Mucosa of rectum (tissue), 2 donors: ENCODE measurements at regions not wholly inside any gene's neighbourhood (a gene's known extent, or its start where the extent isn't known, plus 50 kb on each side); places are given as distances from the start of the nearest gene placed in this dataset.

Source experiments
- H3K27ac ChIP-seq, 2 donors: one replicate each; pipeline ENCODE4 v1.7.0; 2013; ENCODE audit warnings: inconsistent platforms in 2 of 2, low read depth in 2 of 2, low read length in 2 of 2
- H3K27me3 ChIP-seq, 2 donors: one replicate each; pipeline ENCODE4 v1.7.0; 2013; ENCODE audit warnings: low read length in 2 of 2; ENCODE audit not compliant: control insufficient read depth in 2 of 2, insufficient read depth in 2 of 2
- H3K36me3 ChIP-seq, 2 donors: one replicate each; pipeline ENCODE4 v1.7.0; 2013; ENCODE audit warnings: low read length in 2 of 2; ENCODE audit not compliant: control insufficient read depth in 2 of 2, insufficient read depth in 2 of 2
- H3K4me1 ChIP-seq, 2 donors: one replicate each; pipeline ENCODE4 v1.7.0; 2013; ENCODE audit warnings: low read length in 2 of 2, mild to moderate bottlenecking in 1 of 2; ENCODE audit not compliant: control insufficient read depth in 2 of 2, insufficient read depth in 2 of 2
- H3K4me3 ChIP-seq, 2 donors: one replicate each; pipeline ENCODE4 v1.7.0; 2013; ENCODE audit warnings: low read length in 2 of 2
- H3K9ac ChIP-seq, 2 donors: one replicate each; pipeline ENCODE4 v1.7.0; 2013; ENCODE audit warnings: low read length in 2 of 2, low read depth in 1 of 2, mild to moderate bottlenecking in 1 of 2
- H3K9me3 ChIP-seq, 2 donors: one replicate each; pipeline ENCODE4 v1.7.0; 2013; ENCODE audit warnings: low read length in 2 of 2; ENCODE audit not compliant: control insufficient read depth in 2 of 2
- donor health status: healthy.
- donor health status: Normal muscosa, but diverticular disease.

DNA sequence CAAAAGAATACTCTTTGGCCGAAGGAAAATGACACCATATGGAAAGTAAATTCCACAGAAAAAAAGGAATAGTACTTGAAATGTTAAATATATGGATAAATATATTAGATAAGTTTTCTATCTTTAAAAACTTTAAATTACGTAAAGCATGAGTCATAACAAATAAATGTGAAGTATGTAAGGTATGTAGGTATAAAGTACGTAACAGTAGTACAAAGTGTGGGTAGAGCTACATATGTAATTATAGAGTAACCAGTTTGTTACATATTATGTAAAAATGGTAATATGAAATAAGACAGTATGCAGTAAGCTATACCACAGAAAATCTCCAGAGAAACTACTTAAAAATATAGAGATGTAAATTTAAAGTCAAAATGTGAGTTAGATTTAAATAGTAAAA, 582.3 kb upstream of the CHORDC1 start:
- Histone ChIP-seq H3K9ac (no peak overlapping the region), H3K27me3 (no peaks in the 10 kb centered on the region), H3K27ac (no peak overlapping the region), H3K4me1 (no peaks in the 10 kb centered on the region), H3K4me3 (no peak overlapping the region), H3K36me3 (no peaks in the 10 kb centered on the region), H3K9me3 (no peaks in the 10 kb centered on the region)

DNA sequence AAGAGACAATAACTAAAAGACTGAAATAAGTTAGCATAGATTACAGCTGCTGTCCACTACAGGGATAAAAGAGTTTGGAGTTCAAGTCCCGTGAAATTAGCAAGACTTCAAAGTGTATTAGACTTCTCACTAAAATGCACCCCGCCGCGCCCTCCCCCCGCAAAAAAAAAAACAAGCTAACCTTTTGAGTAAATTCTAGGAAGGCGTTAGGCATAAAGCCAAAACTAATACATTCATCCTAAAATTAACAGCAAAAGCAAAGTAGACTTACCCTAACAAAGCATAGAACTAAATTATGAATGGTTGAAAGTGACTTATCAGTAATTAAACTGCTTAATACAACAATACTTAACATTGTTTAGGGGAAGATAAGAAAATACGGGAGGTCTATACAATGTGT, 581.0 kb upstream of the CHORDC1 start:
- no peaks in the 10 kb centered on the region for H3K27me3 ChIP-seq
- H3K36me3 ChIP-seq, result no peaks in the 10 kb centered on the region
- no peaks in the 10 kb centered on the region for H3K9me3 ChIP-seq
- H3K9ac ChIP-seq, result no peak overlapping the region
- no peak overlapping the region for H3K4me3 ChIP-seq
- no peaks in the 10 kb centered on the region for H3K4me1 ChIP-seq
- H3K27ac ChIP-seq, result no peak overlapping the region

DNA sequence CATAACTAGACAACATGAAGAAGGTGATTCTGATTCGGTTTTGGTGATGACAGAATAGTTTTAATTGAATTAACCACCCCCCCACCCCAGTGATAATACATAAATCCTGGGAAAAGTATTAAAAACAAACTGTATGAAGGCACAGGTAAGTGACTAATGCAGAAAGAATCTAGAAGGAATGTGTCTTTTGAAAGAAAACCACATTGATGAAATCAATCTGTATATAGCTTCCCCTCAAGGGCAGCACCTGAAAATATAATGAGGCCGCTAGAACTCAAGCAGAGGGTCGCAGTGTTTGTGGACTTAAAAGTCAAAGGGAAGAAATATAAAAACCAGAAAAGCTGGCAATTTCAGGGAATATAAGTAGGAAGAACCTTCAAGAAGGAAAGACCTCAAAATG, 580.5 kb upstream of the CHORDC1 start:
- Histone ChIP-seq H3K4me1 (no peaks in the 10 kb centered on the region), H3K36me3 (no peaks in the 10 kb centered on the region), H3K9ac (no peak overlapping the region), H3K9me3 (no peaks in the 10 kb centered on the region), H3K4me3 (no peak overlapping the region), H3K27ac (no peak overlapping the region), H3K27me3 (no peaks in the 10 kb centered on the region)

DNA sequence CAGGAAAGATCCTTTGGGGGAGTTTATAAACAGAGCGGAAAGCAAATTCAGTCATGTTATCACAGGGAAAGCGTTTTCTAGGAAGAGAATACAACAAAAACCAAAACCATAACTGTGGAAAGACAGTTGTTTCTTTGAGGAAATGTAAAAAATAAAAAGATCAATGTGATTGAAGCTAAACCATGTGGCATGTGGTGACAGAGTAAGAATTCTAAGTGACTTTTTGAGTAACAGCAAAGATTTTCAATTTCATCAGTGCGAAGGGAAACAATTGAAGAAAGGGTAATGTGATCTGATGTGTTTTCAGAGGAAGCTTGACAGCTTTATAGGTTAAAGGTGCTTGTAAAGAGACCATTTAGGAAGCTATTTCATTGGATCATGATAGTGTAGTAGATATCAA, 575.9 kb upstream of the CHORDC1 start:
- no peak overlapping the region for H3K27ac ChIP-seq
- H3K9me3 ChIP-seq, result no peaks in the 10 kb centered on the region
- no peaks in the 10 kb centered on the region for H3K4me1 ChIP-seq
- no peaks in the 10 kb centered on the region for H3K27me3 ChIP-seq
- H3K36me3 ChIP-seq, result no peaks in the 10 kb centered on the region
- H3K4me3 ChIP-seq, result no peak overlapping the region
- H3K9ac ChIP-seq, result no peak overlapping the region

DNA sequence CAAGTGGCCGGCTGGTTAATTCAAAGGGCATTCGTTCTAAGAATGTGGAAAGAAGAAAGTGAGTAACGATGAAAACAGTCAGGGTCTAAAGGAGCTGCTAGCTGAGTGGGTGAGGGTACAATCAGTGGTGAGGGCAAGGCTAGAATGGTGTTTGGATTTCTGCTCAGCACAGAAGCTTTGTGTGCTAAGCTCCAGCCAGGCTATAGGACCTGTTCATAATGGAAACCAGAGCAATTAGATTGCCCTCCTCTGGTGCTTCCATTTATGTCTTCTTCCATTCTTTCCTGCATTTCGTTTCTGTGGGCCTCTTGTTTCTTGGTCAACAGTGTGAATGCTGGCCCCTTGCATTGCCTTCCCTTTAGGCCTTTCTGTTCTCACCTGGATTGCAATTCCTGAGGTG, 572.9 kb upstream of the CHORDC1 start:
- Histone ChIP-seq H3K36me3 (no peaks in the 10 kb centered on the region), H3K9me3 (no peaks in the 10 kb centered on the region), H3K4me3 (no peak overlapping the region), H3K9ac (no peak overlapping the region), H3K4me1 (no peaks in the 10 kb centered on the region), H3K27me3 (no peaks in the 10 kb centered on the region), H3K27ac (no peak overlapping the region)

DNA sequence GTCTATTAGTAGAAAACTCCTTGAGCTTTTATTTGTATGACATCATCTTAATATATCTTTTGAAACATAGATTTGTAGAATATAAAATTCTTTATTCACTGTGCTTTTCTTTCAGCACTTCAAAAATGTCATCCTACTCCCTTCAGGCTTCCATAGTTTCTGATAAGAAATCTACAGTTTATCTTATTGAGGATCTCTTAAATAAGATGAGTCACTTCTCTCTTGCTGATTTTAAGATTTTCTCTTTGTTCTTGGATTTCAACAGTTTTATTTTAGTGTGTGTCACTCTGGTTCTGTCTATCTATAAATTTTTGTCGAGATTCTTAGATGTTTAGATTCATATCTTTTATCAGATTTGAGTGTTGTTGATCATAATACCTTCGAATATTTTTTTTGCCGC, 566.1 kb upstream of the CHORDC1 start:
- no peaks in the 10 kb centered on the region for H3K27me3 ChIP-seq
- no peaks in the 10 kb centered on the region for H3K4me1 ChIP-seq
- H3K9me3 ChIP-seq, result no peaks in the 10 kb centered on the region
- no peak overlapping the region for H3K4me3 ChIP-seq
- H3K36me3 ChIP-seq, result no peaks in the 10 kb centered on the region
- H3K9ac ChIP-seq, result no peak overlapping the region
- no peak overlapping the region for H3K27ac ChIP-seq

DNA sequence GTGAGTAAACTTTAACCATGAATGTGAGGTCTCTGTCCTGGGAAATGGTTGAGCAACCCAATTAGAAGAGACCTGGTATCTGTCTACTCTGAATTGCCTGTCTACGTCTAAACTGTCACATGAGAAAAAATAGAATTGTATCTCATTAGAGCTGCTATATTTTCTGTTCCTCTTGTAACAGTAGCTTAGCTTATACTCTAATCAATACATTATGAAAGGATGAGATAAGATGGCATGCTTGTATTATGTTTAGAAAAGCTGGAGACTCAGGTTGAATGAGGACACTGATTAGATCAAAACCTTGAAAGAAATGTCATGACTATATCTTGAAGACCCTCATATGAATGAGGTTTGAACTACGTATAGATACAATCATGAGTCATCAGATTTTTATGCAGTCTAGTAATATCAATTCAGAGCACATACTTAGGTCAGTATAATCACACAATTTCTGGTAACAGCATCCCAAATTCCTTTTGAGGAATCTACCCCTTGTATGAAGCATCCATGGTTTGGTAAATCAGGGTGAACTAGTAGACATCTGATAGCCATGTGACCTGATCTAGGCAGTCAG, 561.5 kb upstream of the CHORDC1 start:
- no peak overlapping the region for H3K9ac ChIP-seq
- H3K27ac ChIP-seq, result no peak overlapping the region
- H3K36me3 ChIP-seq, result no peaks in the 10 kb centered on the region
- no peak overlapping the region for H3K4me3 ChIP-seq
- H3K4me1 ChIP-seq, result no peaks in the 10 kb centered on the region
- no peaks in the 10 kb centered on the region for H3K27me3 ChIP-seq
- H3K9me3 ChIP-seq, result no peaks in the 10 kb centered on the region

DNA sequence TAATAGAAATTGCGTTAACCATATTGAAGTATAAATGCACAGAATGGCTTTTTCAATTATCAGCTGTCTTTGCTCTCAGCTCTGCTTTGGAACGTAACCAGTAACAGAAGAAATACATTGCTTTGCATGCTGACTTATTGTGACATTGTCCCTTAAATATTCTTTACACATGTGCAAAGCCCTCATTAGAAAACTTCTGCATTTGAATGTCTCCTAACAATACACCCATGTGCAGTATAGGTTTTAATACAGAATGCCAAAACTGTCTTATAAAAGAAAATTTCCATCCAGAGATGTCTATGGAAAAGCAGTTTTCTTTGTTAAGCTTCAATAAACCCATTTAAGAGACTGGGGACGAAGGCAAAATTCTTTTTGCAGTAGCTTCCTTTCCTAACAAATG, 560.3 kb upstream of the CHORDC1 start:
- Histone ChIP-seq H3K36me3 (no peaks in the 10 kb centered on the region), H3K4me1 (no peaks in the 10 kb centered on the region), H3K27ac (no peak overlapping the region), H3K4me3 (no peak overlapping the region), H3K9me3 (no peaks in the 10 kb centered on the region), H3K9ac (no peak overlapping the region), H3K27me3 (no peaks in the 10 kb centered on the region)

DNA sequence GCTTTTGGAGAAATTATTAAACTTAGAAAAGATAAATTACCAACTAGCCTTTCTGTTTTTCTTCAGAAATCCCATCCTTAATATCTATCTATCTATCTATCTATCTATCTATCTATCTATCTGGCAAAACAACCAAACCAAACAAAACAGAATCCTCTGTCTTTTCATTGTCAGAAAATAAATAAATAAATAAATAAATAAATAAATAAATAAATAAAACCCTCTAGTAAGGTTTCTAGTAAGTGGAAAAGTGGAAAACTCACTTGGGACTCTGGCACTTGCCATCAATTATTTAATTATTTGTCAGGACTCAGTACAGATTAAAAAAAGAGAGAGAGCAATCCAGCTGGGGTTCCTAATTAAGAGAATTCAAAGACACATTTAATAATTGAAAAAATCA, 556.2 kb upstream of the CHORDC1 start:
- Histone ChIP-seq H3K36me3 (no peaks in the 10 kb centered on the region), H3K9me3 (peaks cover 0 to 4% of the 10 kb centered on the region in 2 donors), H3K27me3 (no peaks in the 10 kb centered on the region), H3K27ac (no peak overlapping the region), H3K4me1 (no peaks in the 10 kb centered on the region), H3K9ac (no peak overlapping the region), H3K4me3 (no peak overlapping the region)

DNA sequence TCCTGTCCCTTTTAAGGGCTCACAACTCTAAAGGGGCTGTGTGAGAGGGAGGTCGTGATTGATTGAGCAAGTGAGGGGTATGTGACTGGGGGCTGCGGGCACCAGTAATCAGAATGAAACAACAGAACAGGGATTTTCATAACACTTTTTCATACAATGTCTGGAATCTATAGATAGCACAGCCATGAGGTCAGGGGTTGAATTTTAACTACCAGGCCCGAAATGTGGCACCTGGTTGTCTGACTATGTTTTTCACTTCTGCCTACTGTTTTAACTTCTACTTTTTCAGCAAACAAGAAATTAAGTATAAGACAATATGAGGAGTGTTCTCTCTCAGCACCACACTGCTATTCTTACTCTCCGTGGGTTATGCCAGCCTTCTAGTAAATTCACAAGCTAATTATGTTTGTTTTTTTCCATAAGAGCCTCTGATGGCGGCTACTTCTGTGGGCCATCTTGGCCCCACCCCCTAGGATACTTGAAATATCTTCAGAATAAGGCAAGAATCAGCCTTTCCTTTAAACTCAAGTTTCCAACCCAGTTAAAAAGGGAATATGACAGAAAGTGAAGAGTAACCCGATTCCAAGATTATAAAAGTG, 552.8 kb upstream of the CHORDC1 start:
- Histone ChIP-seq H3K36me3 (no peaks in the 10 kb centered on the region), H3K27me3 (no peaks in the 10 kb centered on the region), H3K4me1 (no peaks in the 10 kb centered on the region), H3K9me3 (peaks cover 0 to 4% of the 10 kb centered on the region in 2 donors), H3K4me3 (no peak overlapping the region), H3K27ac (no peak overlapping the region), H3K9ac (no peak overlapping the region)
